ENCODE measurements at regions not wholly inside any gene's neighbourhood (a gene's known extent, or its start where the extent isn't known, plus 50 kb on each side); places are given as distances from the start of the nearest gene placed in this dataset.

DNA sequence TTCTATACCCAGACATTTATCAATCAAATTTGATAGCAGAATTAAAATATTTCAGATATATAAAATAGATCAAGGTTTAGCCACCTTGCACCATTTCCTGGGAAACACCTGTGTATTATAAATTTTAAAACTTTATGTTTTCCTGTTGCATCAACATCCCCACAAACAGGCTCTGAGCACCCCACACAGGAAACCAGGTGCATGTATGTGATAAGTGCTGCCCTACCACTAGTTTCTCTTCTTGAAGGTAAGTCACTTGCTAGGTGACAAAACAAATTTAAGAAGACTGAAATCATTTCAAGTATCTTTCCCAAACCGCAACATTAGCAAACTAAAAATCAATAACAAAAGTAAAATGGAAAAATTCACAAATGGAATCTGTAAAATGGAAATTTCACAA is 496.1 kb upstream of the CCDC54 start:
- Histone ChIP-seq H3K4me1 (no peaks in the 10 kb centered on the region), H3K4me3 (no peak overlapping the region), H3K27ac (replicated peaks) (no peak overlapping the region), H3K9me3 (replicated peaks) (peaks cover 24% of the 10 kb centered on the region), H3K27me3 (ENCODE audit: low read depth) (no peaks in the 10 kb centered on the region), H3K36me3 (no peaks in the 10 kb centered on the region)
- no peak for DNase-seq
- intact Hi-C loops (cut with micrococcal nuclease) = no loop called here
- TF ChIP-seq, protein P1, sequence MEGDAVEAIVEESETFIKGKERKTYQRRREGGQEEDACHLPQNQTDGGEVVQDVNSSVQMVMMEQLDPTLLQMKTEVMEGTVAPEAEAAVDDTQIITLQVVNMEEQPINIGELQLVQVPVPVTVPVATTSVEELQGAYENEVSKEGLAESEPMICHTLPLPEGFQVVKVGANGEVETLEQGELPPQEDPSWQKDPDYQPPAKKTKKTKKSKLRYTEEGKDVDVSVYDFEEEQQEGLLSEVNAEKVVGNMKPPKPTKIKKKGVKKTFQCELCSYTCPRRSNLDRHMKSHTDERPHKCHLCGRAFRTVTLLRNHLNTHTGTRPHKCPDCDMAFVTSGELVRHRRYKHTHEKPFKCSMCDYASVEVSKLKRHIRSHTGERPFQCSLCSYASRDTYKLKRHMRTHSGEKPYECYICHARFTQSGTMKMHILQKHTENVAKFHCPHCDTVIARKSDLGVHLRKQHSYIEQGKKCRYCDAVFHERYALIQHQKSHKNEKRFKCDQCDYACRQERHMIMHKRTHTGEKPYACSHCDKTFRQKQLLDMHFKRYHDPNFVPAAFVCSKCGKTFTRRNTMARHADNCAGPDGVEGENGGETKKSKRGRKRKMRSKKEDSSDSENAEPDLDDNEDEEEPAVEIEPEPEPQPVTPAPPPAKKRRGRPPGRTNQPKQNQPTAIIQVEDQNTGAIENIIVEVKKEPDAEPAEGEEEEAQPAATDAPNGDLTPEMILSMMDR (IDR thresholded peaks at IDR 0.05; ENCODE audit: borderline replicate concordance) = no peak

GRCh38 chr3:106882297-106882696 is 494.9 kb upstream of the CCDC54 start:
- TF ChIP-seq, protein P1 (IDR thresholded peaks at IDR 0.05; ENCODE audit: borderline replicate concordance) = no peak
- H3K4me3 ChIP-seq = no peak overlapping the region
- intact Hi-C loops (cut with micrococcal nuclease) = no loop called here
- H3K36me3 ChIP-seq = no peaks in the 10 kb centered on the region
- H3K27ac ChIP-seq (replicated peaks) = no peak overlapping the region
- no peak for DNase-seq
- H3K27me3 ChIP-seq (ENCODE audit: low read depth) = no peaks in the 10 kb centered on the region
- H3K9me3 ChIP-seq (replicated peaks) = peaks cover 31% of the 10 kb centered on the region
- no peaks in the 10 kb centered on the region for H3K4me1 ChIP-seq

DNA sequence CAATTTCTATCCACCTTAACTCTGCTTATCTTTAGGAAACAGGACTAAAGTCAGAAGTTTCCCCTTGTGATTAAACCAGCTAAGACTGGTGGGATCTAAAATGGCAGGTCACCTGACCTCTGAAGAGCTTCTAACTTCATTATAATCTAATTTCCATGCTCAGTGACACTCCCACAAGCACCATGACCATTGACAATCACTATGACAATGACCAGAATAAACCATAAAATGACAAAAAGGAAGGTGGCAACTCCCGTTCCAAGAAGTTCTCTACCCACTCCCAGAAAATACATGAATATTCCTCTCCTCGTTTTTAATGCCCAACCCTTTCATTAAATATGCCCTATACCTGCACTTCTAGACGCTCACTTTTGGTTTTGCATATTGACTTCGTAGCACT is 471.2 kb upstream of the CCDC54 start:
- H3K9me3 ChIP-seq (replicated peaks) = no peaks in the 10 kb centered on the region
- no peak for DNase-seq
- no peaks in the 10 kb centered on the region for H3K4me1 ChIP-seq
- intact Hi-C loops (cut with micrococcal nuclease) = no loop called here
- H3K27me3 ChIP-seq (ENCODE audit: low read depth) = no peaks in the 10 kb centered on the region
- H3K27ac ChIP-seq (replicated peaks) = no peak overlapping the region
- TF ChIP-seq, protein P1 (IDR thresholded peaks at IDR 0.05; ENCODE audit: borderline replicate concordance) = no peak
- H3K36me3 ChIP-seq = no peaks in the 10 kb centered on the region
- H3K4me3 ChIP-seq = no peak overlapping the region

GRCh38 chr3:106908181-106908938 is 468.9 kb upstream of the CCDC54 start:
- intact Hi-C loops (cut with micrococcal nuclease) = no loop called here
- Histone ChIP-seq H3K9me3 (replicated peaks) (no peaks in the 10 kb centered on the region), H3K27me3 (ENCODE audit: low read depth) (no peaks in the 10 kb centered on the region), H3K36me3 (no peaks in the 10 kb centered on the region), H3K4me1 (no peaks in the 10 kb centered on the region), H3K27ac (replicated peaks) (no peak overlapping the region), H3K4me3 (no peak overlapping the region)
- TF ChIP-seq, protein P1 (IDR thresholded peaks at IDR 0.05; ENCODE audit: borderline replicate concordance) = no peak
- no peak for DNase-seq

DNA sequence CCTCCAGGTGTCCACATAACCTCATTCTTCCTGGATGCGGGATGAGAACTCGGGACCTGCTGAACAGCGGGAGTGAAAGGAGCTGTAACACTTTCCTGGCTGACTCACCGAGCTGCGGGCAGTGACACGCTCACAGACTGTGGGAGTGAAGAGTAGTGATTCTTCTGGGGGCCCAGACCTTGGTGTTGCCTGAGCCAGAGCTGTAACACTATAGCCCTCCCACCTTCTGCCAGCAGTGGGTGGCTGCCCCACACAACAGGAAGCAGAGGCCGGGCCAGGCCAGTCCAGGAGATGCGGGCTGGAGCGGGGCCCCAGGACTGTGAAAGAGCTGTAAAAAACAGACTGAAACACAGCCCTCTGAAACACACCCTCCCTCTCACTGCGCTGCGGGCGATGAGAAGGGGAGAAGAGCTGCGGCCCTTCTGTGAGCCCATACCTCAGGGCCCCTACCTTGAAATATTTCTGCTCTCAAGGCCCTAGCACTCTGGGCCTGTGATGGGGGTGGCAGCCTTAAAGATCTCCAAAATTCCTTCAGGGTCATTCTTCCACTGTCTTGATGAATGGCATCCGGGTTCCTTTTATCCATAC is 464.0 kb upstream of the CCDC54 start:
- Histone ChIP-seq H3K27ac (replicated peaks) (no peak overlapping the region), H3K4me1 (no peaks in the 10 kb centered on the region), H3K9me3 (replicated peaks) (no peaks in the 10 kb centered on the region), H3K4me3 (no peak overlapping the region), H3K27me3 (ENCODE audit: low read depth) (no peaks in the 10 kb centered on the region), H3K36me3 (no peaks in the 10 kb centered on the region)
- TF ChIP-seq, protein P1 (IDR thresholded peaks at IDR 0.05; ENCODE audit: borderline replicate concordance) = no peak
- intact Hi-C loops (cut with micrococcal nuclease) = no loop called here
- no peak for DNase-seq
